HG03442 (cell line): ENCODE measurements at regions not wholly inside any gene's neighbourhood (a gene's known extent, or its start where the extent isn't known, plus 50 kb on each side); places are given as distances from the start of the nearest gene placed in this dataset.

Experiments
- ATAC-seq: cut with Tn5 transposase; IDR thresholded peaks from one replicate; pipeline ENCODE4 v1.9.1; 2021; ENCODE audit warnings: mild to moderate bottlenecking, moderate library complexity; ENCODE audit not compliant: unreplicated experiment

- ATAC-seq = no peak
Observed at GRCh38 chr1:29436181-29436785, 200.0 kb downstream of the PTPRU start.

GRCh38 chr1:29433830-29434229 is 197.5 kb downstream of the PTPRU start:
- ATAC-seq = no peak

GRCh38 chr1:29431138-29431537 is 194.8 kb downstream of the PTPRU start:
- no peak for ATAC-seq

DNA sequence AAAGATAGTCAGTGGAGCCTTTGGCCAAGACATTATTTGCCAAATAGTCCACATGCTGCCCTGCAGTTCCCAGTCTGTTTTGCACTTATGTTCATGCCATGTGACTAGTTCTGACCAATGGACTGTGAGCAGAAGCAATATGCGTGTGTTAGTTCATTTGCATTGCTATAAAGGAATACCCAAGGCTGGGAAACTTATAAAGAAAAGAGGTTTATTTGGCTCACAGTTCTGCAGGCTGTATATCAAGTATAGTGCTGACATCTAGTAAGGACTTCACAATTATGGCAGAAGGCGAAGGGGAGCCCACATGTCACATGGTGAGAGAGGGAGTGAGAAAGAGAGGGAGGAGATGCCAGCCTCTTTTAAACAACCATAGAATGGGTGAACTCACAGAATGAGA is 193.3 kb downstream of the PTPRU start:
- no peak for ATAC-seq

DNA sequence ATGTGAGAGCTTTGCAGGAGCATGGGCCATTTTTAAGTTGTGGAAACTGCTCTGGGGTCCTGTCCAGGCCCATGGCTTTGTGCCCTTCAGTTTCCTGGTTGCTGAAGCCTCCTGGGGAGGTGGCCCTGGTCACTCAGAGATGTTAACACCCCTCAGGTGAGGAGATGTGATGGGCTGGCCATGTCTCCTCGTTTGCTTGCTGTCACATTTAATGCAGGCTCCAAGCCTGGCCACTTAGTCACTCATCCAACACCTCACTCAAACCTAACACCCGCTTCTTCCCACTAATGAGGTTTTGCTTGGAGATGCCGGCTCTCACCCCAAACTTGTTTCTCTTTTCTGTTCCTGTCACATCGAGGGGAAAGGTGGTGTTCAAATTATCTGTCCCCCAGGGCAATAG is 192.7 kb downstream of the PTPRU start:
- no peak for ATAC-seq

- no peak for ATAC-seq
Observed at GRCh38 chr1:29428280-29428615, 191.9 kb downstream of the PTPRU start.

GRCh38 chr1:29427614-29428279 is 191.4 kb downstream of the PTPRU start:
- no peak for ATAC-seq

GRCh38 chr1:29426701-29427279 is 190.5 kb downstream of the PTPRU start:
- ATAC-seq = no peak

- no peak for ATAC-seq
Observed at GRCh38 chr1:29425631-29426030, 189.3 kb downstream of the PTPRU start.

DNA sequence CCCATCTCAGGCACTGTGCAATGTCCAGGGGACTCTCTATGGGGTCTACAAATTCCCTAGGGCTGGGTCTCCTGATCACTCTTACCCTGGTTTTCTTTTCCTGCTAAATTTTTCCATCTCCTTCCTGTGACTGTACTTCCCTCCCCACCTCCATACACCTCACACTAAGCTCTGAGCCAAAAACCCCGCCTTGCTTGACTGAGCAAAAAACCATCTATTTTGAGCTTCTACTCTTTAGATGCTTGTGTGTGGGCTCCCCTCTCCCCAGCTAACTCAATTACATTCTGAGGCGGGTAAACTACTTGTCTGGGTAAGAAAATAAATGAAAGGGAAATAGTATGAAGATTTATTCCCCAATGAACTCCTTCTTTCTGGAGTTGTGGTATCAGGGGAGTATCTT is 187.9 kb downstream of the PTPRU start:
- ATAC-seq = no peak

- ATAC-seq = no peak
Observed at GRCh38 chr1:29420202-29420601, 183.9 kb downstream of the PTPRU start.

- ATAC-seq = no peak
Observed at GRCh38 chr1:29417971-29418370, 181.6 kb downstream of the PTPRU start.

DNA sequence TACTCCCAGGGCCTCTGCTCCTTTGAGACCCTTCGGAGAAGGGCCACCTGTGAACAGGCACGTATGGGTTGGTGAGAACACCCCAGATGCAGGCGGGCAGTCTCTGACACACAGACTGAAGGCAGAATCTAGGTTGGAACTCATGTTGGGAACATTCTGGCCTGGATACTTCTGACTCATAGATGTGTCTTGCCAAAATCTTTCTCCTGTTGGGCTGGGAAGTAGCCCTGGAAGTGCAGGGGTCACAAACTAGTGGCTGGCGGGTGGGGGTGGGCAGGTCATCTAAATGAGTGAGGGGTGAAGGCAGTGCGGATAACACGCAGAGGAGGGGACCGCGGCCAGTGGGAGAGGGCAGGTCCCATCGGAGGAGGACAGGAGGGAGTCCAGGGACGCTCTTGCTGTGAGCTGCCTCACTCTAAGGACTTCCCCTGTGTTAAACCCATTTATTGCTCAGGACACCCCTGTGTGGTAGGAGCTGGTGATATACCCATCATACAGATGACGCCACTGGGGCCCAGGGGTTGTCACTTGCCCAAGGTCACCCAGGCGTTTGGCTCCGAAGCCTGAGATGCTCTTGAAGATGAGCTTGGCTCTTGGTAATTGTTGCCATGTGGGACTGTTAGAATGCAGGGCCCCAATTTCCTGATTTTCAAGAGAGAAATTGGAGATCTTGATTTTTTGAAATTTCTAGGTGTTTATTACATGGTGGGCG is 181.0 kb downstream of the PTPRU start:
- ATAC-seq = no peak

DNA sequence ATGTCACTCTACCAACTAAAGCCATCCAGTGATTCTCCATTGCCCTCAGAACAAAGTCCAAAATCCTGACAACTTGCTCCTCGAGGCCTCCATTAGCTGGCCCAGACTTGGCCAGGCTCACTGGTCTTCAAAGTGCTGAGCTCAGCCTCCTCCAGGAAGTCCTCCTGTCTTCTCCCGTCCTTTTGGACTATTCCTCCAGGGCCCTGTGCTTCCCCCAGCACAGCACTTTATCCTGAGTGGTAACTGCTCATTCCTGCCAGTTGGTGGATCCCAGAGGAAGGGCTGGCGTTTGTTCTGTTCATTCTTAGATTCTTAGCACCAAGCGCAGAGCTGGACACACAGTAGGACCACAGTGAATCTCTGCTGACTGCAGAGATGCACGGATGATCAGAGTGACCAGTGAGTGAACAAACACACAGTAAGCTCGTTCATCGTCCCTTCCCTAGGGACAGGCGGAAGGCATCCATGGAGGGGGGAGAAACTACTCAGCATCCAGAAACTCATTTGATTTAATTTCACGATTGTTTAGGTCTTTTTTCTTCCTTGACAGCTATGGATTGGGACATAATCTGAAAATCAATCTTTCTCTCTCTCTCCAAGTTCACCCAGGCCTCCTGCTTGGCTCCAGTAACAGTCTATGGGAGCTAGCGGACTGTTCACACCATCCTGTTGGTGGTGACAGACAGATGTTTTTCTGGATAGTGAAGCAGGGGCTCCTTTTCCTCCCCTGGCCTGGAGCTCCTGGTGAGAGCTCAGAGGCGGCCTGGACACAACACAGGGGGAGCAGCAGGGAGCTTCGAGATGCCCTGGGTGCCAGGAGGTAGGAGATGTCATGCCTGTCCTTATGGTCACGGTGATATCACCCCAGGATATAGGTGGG is 180.2 kb downstream of the PTPRU start:
- no peak for ATAC-seq

DNA sequence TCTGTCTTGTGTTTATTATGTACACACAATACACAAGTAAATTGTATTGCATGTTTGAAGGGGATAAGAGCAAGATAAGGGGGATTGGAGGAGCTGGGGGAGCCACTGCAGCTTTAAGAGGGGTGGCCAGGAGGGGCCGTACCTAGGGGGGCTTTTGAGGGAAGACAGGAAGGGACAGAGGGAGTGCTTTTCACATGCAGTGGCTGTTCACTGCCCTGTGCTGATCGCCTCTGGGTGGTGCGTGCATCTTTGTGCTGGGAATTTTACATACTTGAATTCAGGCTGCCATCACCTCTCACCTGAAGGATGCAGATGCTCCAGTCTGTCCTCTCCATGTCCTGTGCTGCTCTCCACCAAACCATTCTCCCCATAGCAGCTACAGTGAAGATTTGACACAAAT is 179.5 kb downstream of the PTPRU start:
- no peak for ATAC-seq

GRCh38 chr1:29415156-29415830 is 179.0 kb downstream of the PTPRU start:
- no peak for ATAC-seq

DNA sequence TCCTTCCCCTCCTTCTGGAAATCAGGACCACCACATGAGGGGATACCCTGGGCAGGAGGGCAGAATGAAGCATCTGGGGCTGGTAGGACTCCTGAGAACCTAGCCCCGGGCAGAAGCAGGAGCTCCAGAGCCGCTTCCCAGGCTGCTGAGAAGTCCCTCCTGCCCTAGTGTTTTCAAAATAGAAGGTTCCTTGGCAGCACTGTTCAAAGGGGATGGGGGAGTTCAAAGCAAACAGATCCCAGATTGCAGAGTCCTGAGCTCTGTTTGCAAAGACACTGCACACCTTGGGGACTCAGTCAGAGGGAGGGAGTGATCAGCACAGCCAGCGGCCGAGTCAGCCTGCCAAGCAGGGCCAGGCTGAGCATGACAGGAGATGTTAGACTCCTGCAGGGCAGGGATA is 177.8 kb downstream of the PTPRU start:
- no peak for ATAC-seq

GRCh38 chr1:29413661-29414060 is 177.3 kb downstream of the PTPRU start:
- ATAC-seq = no peak

DNA sequence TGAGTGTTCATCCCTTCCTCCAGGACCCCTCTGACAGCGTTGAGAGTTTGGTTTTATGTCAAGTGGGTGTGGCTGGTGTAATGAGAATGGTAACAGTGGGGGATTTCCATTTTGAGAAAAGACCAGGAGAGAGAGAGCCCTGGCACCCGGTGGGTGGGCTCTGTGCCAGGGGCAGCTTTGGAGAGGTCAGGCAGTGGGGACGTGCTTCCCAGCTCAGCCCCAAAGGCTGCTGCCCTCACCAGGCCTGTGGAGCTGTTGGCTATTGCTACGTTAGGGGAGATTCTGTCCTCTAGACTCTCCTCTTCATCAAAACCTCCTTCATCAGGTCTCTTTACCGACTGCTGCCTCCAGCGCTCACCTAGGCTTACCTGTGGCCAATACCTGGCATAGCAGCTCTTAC is 176.3 kb downstream of the PTPRU start:
- no peak for ATAC-seq

DNA sequence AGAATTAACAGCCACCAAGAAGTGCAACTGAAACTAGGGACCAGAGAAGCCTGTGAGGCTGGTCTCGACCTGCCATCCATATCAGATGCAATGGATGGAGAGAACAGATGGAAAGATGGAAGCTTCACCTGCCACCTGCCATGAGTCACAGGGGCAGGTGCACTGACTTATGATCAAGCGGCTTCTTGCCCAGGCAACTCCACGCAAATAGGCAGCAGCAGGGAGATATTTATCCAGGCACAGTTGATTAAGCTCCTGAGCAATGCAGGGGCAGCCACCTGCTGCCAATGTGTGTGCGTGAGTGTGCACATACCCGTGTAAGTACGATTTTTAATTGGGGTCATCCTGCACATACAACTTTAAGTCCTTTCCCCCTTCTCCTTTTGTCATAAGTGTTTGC is 174.2 kb downstream of the PTPRU start:
- ATAC-seq = no peak

DNA sequence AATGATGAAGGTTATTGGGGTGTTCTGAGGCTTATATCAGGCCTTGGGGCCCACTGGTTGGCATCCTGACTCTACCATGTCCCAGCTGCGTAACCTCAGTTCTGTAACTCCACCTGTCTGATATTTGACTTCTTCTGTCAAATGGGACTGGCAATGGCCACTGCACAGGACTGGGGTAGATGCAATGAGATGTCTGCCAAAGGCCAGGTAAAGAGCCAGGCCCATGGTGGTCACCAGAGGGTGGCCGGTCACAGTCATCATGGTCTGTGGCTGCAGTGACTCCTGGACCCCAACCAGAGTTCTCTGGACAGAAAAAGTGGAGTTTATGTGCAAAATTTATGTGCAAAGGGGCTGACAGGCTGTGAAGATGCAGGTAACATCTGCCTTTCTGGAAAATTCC is 173.3 kb downstream of the PTPRU start:
- ATAC-seq = no peak
